Activated B cell treated with CpG ODN at 0.5 μM for 24 hours (primary cell): ENCODE measurements at regions not wholly inside any gene's neighbourhood (a gene's known extent, or its start where the extent isn't known, plus 50 kb on each side); places are given as distances from the start of the nearest gene placed in this dataset.

Experiments
- ATAC-seq: fragments of 200-7000 bp; cut with Tn5 transposase; one replicate; pipeline ENCODE4 v1.10.0; 2021; ENCODE audit warnings: low read depth, mild to moderate bottlenecking, moderate library complexity
- CTCF ChIA-PET: fragments of 350-600 bp; sonication (Branson Sonifier 250); formaldehyde crosslinking; loops from one replicate; lab custom pipeline; 2021; ENCODE audit warnings: antibody characterized with exemption; lab: Charles Lee
- POLR2A ChIA-PET: fragments of 350-600 bp; sonication (Branson Sonifier 250); formaldehyde crosslinking; loops from one replicate; lab custom pipeline; 2021; ENCODE audit warnings: antibody characterized with exemption; lab: Charles Lee
- DNase-seq: peaks from one replicate; pipeline ENCODE4 v3.0.0; 2022
- H3K27ac Mint-ChIP-seq: one replicate; pipeline ENCODE4 v1.8.0; 2020; ENCODE audit warnings: mixed read lengths
- H3K27me3 Mint-ChIP-seq: one replicate; pipeline ENCODE4 v1.8.0; 2021; ENCODE audit warnings: mixed read lengths
- H3K36me3 Mint-ChIP-seq: one replicate; pipeline ENCODE4 v1.8.0; 2021; ENCODE audit warnings: low read depth, mixed read lengths
- H3K4me1 Mint-ChIP-seq: one replicate; pipeline ENCODE4 v1.8.0; 2021; ENCODE audit warnings: mixed read lengths
- H3K4me3 Mint-ChIP-seq: one replicate; pipeline ENCODE4 v1.8.0; 2020; ENCODE audit warnings: mild to moderate bottlenecking, mixed read lengths
- H3K9me3 Mint-ChIP-seq: one replicate; pipeline ENCODE4 v1.8.0; 2020; ENCODE audit warnings: mixed read lengths
- intact Hi-C: fragments of 100-400 bp; cut with micrococcal nuclease; formaldehyde crosslinking; loops from one replicate; pipeline ENCODE4 v1.15.1; 2024
- TF ChIP-seq, protein P1 (sequence below): fragments of 200-600 bp; IDR thresholded peaks from one replicate; pipeline ENCODE4 v1.8.0; 2022; ENCODE audit warnings: antibody characterized with exemption, mild to moderate bottlenecking

- intact Hi-C loops: no loop called here
- Mint-ChIP-seq H3K36me3 (no peaks in the 10 kb centered on the region), H3K27ac (no peak overlapping the region), H3K4me3 (no peak overlapping the region), H3K27me3 (no peaks in the 10 kb centered on the region), H3K4me1 (no peaks in the 10 kb centered on the region), H3K9me3 (peaks cover 6% of the 10 kb centered on the region)
- TF ChIP-seq, protein P1, sequence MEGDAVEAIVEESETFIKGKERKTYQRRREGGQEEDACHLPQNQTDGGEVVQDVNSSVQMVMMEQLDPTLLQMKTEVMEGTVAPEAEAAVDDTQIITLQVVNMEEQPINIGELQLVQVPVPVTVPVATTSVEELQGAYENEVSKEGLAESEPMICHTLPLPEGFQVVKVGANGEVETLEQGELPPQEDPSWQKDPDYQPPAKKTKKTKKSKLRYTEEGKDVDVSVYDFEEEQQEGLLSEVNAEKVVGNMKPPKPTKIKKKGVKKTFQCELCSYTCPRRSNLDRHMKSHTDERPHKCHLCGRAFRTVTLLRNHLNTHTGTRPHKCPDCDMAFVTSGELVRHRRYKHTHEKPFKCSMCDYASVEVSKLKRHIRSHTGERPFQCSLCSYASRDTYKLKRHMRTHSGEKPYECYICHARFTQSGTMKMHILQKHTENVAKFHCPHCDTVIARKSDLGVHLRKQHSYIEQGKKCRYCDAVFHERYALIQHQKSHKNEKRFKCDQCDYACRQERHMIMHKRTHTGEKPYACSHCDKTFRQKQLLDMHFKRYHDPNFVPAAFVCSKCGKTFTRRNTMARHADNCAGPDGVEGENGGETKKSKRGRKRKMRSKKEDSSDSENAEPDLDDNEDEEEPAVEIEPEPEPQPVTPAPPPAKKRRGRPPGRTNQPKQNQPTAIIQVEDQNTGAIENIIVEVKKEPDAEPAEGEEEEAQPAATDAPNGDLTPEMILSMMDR: no peak
- ChIA-PET CTCF (no interaction called here), POLR2A (no interaction called here)
- DNase-seq: no peak
- no peak for ATAC-seq
These were observed 349.0 kb upstream of the ATP10A start for GRCh38 chr15:26212109-26212508.

GRCh38 chr15:26210980-26211379, 347.9 kb upstream of the ATP10A start:
- no peak for DNase-seq
- Mint-ChIP-seq H3K27me3 (no peaks in the 10 kb centered on the region), H3K36me3 (no peaks in the 10 kb centered on the region), H3K9me3 (no peaks in the 10 kb centered on the region), H3K4me3 (no peak overlapping the region), H3K27ac (no peak overlapping the region), H3K4me1 (no peaks in the 10 kb centered on the region)
- ChIA-PET CTCF (no interaction called here), POLR2A (no interaction called here)
- no peak for ATAC-seq
- TF ChIP-seq, protein P1: no peak
- intact Hi-C loops: no loop called here

- ChIA-PET POLR2A (no interaction called here), CTCF (no interaction called here)
- DNase-seq: no peak
- no peak for ATAC-seq
- Mint-ChIP-seq H3K9me3 (peaks cover 3% of the 10 kb centered on the region), H3K27ac (no peak overlapping the region), H3K4me1 (no peaks in the 10 kb centered on the region), H3K27me3 (no peaks in the 10 kb centered on the region), H3K36me3 (no peaks in the 10 kb centered on the region), H3K4me3 (no peak overlapping the region)
- TF ChIP-seq, protein P1: no peak
- intact Hi-C loops: no loop called here
These were observed 338.2 kb upstream of the ATP10A start for GRCh38 chr15:26201177-26201858.

GRCh38 chr15:26200427-26200826, 337.3 kb upstream of the ATP10A start:
- peaks cover 3% of the 10 kb centered on the region for H3K9me3 Mint-ChIP-seq
- TF ChIP-seq, protein P1: no peak
- no peaks in the 10 kb centered on the region for H3K27me3 Mint-ChIP-seq
- H3K4me1 Mint-ChIP-seq: no peaks in the 10 kb centered on the region
- ATAC-seq (no peak), DNase-seq (no peak)
- H3K27ac Mint-ChIP-seq: no peak overlapping the region
- intact Hi-C loops: no loop called here
- ChIA-PET CTCF (no interaction called here), POLR2A (no interaction called here)
- H3K4me3 Mint-ChIP-seq: no peak overlapping the region
- H3K36me3 Mint-ChIP-seq: no peaks in the 10 kb centered on the region

DNA sequence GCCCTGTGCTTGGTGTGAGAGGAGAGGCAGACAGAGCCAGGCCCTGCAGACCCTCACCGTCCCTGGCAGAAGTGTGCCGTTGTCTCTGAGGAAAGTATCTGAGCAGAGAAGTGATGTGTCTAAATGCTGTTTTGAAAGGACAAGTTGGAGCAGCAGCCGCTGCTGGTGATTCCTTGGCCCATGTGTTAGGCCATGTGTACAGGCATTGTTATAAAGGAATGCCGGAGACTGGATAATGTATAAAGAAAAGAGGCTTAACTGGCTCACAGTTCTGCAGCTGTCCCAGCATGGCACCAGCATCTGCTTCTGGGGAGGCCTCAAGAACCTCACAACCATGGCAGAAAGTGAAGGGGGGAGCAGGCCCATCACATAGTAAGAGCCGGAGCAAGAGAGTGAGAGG, 334.6 kb upstream of the ATP10A start:
- TF ChIP-seq, protein P1: no peak

More for the DNA sequence above, 334.6 kb upstream of the ATP10A start:
- Mint-ChIP-seq H3K27me3 (no peaks in the 10 kb centered on the region), H3K9me3 (peaks cover 3% of the 10 kb centered on the region), H3K36me3 (no peaks in the 10 kb centered on the region), H3K4me3 (no peak overlapping the region), H3K27ac (no peak overlapping the region), H3K4me1 (no peaks in the 10 kb centered on the region)
- ChIA-PET POLR2A (no interaction called here), CTCF (no interaction called here)
- no peak for DNase-seq
- ATAC-seq: no peak
- intact Hi-C loops: no loop called here
